Breast epithelium (tissue), 3 donors: ENCODE measurements at regions not wholly inside any gene's neighbourhood (a gene's known extent, or its start where the extent isn't known, plus 50 kb on each side); places are given as distances from the start of the nearest gene placed in this dataset.

Source experiments
- CTCF ChIP-seq, 3 donors: fragments of 450-650 bp; IDR thresholded peaks; one replicate each; pipeline ENCODE4 v1.5.1; 2016 to 2017; ENCODE audit warnings: antibody characterized with exemption in 3 of 3, mild to moderate bottlenecking in 3 of 3, moderate library complexity in 3 of 3
- POLR2A ChIP-seq: fragments of 450-650 bp; IDR thresholded peaks from one replicate; pipeline ENCODE4 v1.6.1; 2016; ENCODE audit warnings: antibody characterized with exemption, mild to moderate bottlenecking, moderate library complexity
- POLR2AphosphoS5 ChIP-seq, 3 donors: sonication (generic); formaldehyde crosslinking; IDR thresholded peaks; one replicate each; pipeline ENCODE4 v1.6.1; 2017; ENCODE audit warnings: antibody characterized with exemption in 3 of 3

GRCh38 chr5:96321345-96321744 is 111.7 kb downstream of the PCSK1 start:
- TF ChIP-seq CTCF (IDR thresholded peaks at IDR 0.05) (no peak), POLR2A (no peak), POLR2AphosphoS5 (IDR thresholded peaks at IDR 0.05) (no peak)
